Prostate gland (tissue), 2 donors: ENCODE measurements at regions not wholly inside any gene's neighbourhood (a gene's known extent, or its start where the extent isn't known, plus 50 kb on each side); places are given as distances from the start of the nearest gene placed in this dataset.
"Not testable (repeated sequence)": the region's sequence is repeated elsewhere in the genome, so short reads cannot be mapped to it uniquely, and the experiment has no call there.

Source experiments
- DNase-seq: peaks from one replicate; pipeline ENCODE4 v3.0.0-alpha.2; 2019; ENCODE audit warnings: low spot score
- H3K27ac ChIP-seq, 2 donors: fragments of 200-600 bp; sonication (generic); 2 replicates each; pipeline ENCODE4 v1.5.1; 2017 to 2019
- H3K27me3 ChIP-seq: fragments of 200-600 bp; sonication (generic); replicated peaks from 2 replicates; pipeline ENCODE4 v1.5.1; 2019; ENCODE audit not compliant: insufficient read depth
- H3K36me3 ChIP-seq, 2 donors: fragments of 200-600 bp; sonication (generic); 1 replicate in 1 of 2; 2 replicates in 1 of 2; pipeline versions ENCODE4 v1.5.1 to v1.8.1; 2017 to 2019
- H3K4me1 ChIP-seq: fragments of 200-600 bp; sonication (generic); replicated peaks from 2 replicates; pipeline ENCODE4 v1.5.1; 2019
- H3K4me3 ChIP-seq, 2 donors: fragments of 200-600 bp; sonication (generic); 2 replicates each; pipeline ENCODE4 v1.5.1; 2017 to 2019
- H3K9me3 ChIP-seq: fragments of 200-600 bp; sonication (generic); 2 replicates; pipeline ENCODE4 v1.5.1; 2017
- POLR2A ChIP-seq: fragments of 450-650 bp; IDR thresholded peaks from one replicate; pipeline ENCODE4 v1.6.1; 2016; ENCODE audit warnings: antibody characterized with exemption, mild to moderate bottlenecking
- POLR2AphosphoS5 ChIP-seq: sonication (generic); formaldehyde crosslinking; IDR thresholded peaks from one replicate; pipeline ENCODE4 v1.6.1; 2017; ENCODE audit warnings: antibody characterized with exemption
- WGBS: methylation state at CpG from one replicate; pipeline ENCODE4 v1.1.5; 2018; 5-methylcytosine and 5-hydroxymethylcytosine counted together
- intact Hi-C: fragments of 100-400 bp; cut with DNase I; formaldehyde crosslinking; loops from one replicate; pipeline ENCODE4 v1.14.2; 2022
- TF ChIP-seq, protein P1 (sequence below), 4 experiments: fragments of 200-600 bp in 2 of 4; fragments of 450-650 bp in 2 of 4; sonication (generic) in 2 of 4; IDR thresholded peaks; 1 replicate in 3 of 4; 2 replicates in 1 of 4; pipeline ENCODE4 v1.5.1; 2016 to 2019; ENCODE audit warnings: antibody characterized with exemption in 4 of 4, mild to moderate bottlenecking in 2 of 4, moderate library complexity in 2 of 4

GRCh38 chr4:15168759-15169158 is 166.5 kb downstream of the CPEB2 start:
- no peak for TF ChIP-seq POLR2A
- TF ChIP-seq, protein P1, sequence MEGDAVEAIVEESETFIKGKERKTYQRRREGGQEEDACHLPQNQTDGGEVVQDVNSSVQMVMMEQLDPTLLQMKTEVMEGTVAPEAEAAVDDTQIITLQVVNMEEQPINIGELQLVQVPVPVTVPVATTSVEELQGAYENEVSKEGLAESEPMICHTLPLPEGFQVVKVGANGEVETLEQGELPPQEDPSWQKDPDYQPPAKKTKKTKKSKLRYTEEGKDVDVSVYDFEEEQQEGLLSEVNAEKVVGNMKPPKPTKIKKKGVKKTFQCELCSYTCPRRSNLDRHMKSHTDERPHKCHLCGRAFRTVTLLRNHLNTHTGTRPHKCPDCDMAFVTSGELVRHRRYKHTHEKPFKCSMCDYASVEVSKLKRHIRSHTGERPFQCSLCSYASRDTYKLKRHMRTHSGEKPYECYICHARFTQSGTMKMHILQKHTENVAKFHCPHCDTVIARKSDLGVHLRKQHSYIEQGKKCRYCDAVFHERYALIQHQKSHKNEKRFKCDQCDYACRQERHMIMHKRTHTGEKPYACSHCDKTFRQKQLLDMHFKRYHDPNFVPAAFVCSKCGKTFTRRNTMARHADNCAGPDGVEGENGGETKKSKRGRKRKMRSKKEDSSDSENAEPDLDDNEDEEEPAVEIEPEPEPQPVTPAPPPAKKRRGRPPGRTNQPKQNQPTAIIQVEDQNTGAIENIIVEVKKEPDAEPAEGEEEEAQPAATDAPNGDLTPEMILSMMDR (IDR thresholded peaks at IDR 0.05), result no peak
- TF ChIP-seq POLR2AphosphoS5, result no peak
- H3K4me3 ChIP-seq, result no peak overlapping the region
- intact Hi-C loops, result no loop called here
- DNase-seq, result no peak
- H3K36me3 ChIP-seq, result no peaks in the 10 kb centered on the region
- no peaks in the 10 kb centered on the region for H3K27me3 ChIP-seq
- H3K27ac ChIP-seq, result peak overlapping the region in 1 of 2 donors; percentile 61
- H3K4me1 ChIP-seq, result no peaks in the 10 kb centered on the region
- no peaks in the 10 kb centered on the region for H3K9me3 ChIP-seq

DNA sequence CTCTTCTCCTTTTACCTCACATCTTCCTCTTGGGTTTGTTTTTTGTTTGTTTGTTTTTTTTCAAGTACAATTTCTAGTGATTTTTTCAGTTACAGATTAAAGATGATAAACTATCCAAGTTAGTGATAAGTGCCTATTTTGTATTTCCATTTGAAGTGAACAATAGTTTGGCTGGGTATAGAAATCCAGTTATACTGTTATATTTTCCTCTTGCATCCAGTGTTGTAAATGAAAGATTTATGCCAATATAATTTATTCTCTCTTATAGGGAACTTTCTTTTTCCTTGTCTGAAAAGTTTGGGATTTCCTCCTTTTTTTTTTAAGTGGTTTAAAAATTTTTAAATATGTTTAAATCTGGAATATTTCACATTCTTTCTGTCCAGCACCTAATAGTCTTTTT is 169.4 kb downstream of the CPEB2 start:
- TF ChIP-seq, protein P1 (IDR thresholded peaks at IDR 0.05), result no peak
- TF ChIP-seq POLR2A (no peak), POLR2AphosphoS5 (no peak)
- intact Hi-C loops, result no loop called here
- no peaks in the 10 kb centered on the region for H3K27me3 ChIP-seq
- no peaks in the 10 kb centered on the region for H3K9me3 ChIP-seq
- no peak for DNase-seq
- no peaks in the 10 kb centered on the region for H3K4me1 ChIP-seq
- no peak overlapping the region for H3K27ac ChIP-seq
- H3K36me3 ChIP-seq, result no peaks in the 10 kb centered on the region
- H3K4me3 ChIP-seq, result no peak overlapping the region

- TF ChIP-seq, protein P1 (IDR thresholded peaks at IDR 0.05), result no peak
- TF ChIP-seq POLR2A (no peak), POLR2AphosphoS5 (no peak)
- H3K27me3 ChIP-seq, result no peaks in the 10 kb centered on the region
- DNase-seq, result no peak
- no peaks in the 10 kb centered on the region for H3K36me3 ChIP-seq
- H3K9me3 ChIP-seq, result no peaks in the 10 kb centered on the region
- H3K27ac ChIP-seq, result no peak overlapping the region
- WGBS, result 94% methylated on average over 4 of the region's 4 CpGs
- no peak overlapping the region for H3K4me3 ChIP-seq
- intact Hi-C loops, result no loop called here
- H3K4me1 ChIP-seq, result no peaks in the 10 kb centered on the region
Observed at GRCh38 chr4:15173251-15173650, 171.0 kb downstream of the CPEB2 start.

DNA sequence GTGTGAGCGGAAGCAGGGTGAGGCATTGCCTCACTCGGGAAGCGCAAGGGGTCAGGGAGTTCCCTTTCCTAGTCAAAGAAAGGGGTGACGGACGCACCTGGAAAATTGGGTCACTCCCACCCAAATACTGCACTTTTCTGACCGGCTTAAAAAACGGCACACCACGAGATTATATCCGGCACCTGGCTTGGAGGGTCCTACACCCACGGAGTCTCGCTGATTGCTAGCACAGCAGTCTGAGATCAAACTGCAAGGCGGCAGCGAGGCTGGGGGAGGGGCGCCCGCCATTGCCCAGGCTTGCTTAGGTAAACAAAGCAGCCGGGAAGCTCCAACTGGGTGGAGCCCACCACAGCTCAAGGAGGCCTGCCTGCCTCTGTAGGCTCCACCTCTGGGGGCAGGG is 171.9 kb downstream of the CPEB2 start:
- WGBS, result 87% methylated on average over 9 of the region's 16 CpGs
- H3K4me3 ChIP-seq, H3K27ac ChIP-seq, intact Hi-C loops, DNase-seq, H3K4me1 ChIP-seq, H3K36me3 ChIP-seq, H3K9me3 ChIP-seq, H3K27me3 ChIP-seq: not testable (repeated sequence)

GRCh38 chr4:15179842-15180241 is 177.6 kb downstream of the CPEB2 start:
- intact Hi-C loops, H3K27ac ChIP-seq, H3K27me3 ChIP-seq, H3K4me1 ChIP-seq, H3K4me3 ChIP-seq, DNase-seq, H3K36me3 ChIP-seq, H3K9me3 ChIP-seq: not testable (repeated sequence)
- WGBS, result 93% methylated on average over 2 of the region's 2 CpGs

GRCh38 chr4:15182600-15183220 is 180.4 kb downstream of the CPEB2 start:
- TF ChIP-seq POLR2AphosphoS5, result no peak
- TF ChIP-seq, protein P1 (IDR thresholded peaks at IDR 0.05), result no peak
- no peak for TF ChIP-seq POLR2A
- intact Hi-C loops, result no loop called here
- H3K27ac ChIP-seq, result no peak overlapping the region
- no peaks in the 10 kb centered on the region for H3K36me3 ChIP-seq
- no peak overlapping the region for H3K4me3 ChIP-seq
- no peak for DNase-seq
- WGBS, result 86% methylated on average over 3 of the region's 3 CpGs
- H3K4me1 ChIP-seq, result no peaks in the 10 kb centered on the region
- H3K9me3 ChIP-seq, result no peaks in the 10 kb centered on the region
- H3K27me3 ChIP-seq, result no peaks in the 10 kb centered on the region
